Natural killer cell (primary cell): ENCODE measurements at regions not wholly inside any gene's neighbourhood (a gene's known extent, or its start where the extent isn't known, plus 50 kb on each side); places are given as distances from the start of the nearest gene placed in this dataset.

Source experiments
- ATAC-seq, 3 donors: fragments of 150-1000 bp in 2 of 3; fragments of 200-7000 bp in 1 of 3; cut with Tn5 transposase; 1 replicate in 1 of 3; 2 replicates in 2 of 3; pipeline ENCODE4 v1.10.0; 2021; ENCODE audit warnings: mild to moderate bottlenecking in 2 of 3, moderate library complexity in 2 of 3
- DNase-seq, 2 donors: peaks; one replicate each; pipeline versions ENCODE4 v3.0.0 to v3.0.0-alpha.2; 2013 to 2021; ENCODE audit warnings: mixed read lengths in 1 of 2
- H3K27ac ChIP-seq: one replicate; pipeline ENCODE4 v1.5.1; 2013; ENCODE audit warnings: mild to moderate bottlenecking, low read length
- H3K27me3 ChIP-seq: one replicate; pipeline ENCODE4 v1.6.1; 2013; ENCODE audit warnings: low read length; ENCODE audit not compliant: control insufficient read depth, insufficient read depth
- H3K36me3 ChIP-seq: one replicate; pipeline ENCODE4 v1.6.1; 2013; ENCODE audit warnings: low read length; ENCODE audit not compliant: control insufficient read depth, insufficient read depth
- H3K4me1 ChIP-seq: one replicate; pipeline ENCODE4 v1.6.1; 2013; ENCODE audit warnings: low read length; ENCODE audit not compliant: control insufficient read depth, insufficient read depth
- H3K4me3 ChIP-seq: one replicate; pipeline ENCODE4 v1.5.1; 2013; ENCODE audit warnings: low read length
- H3K9me3 ChIP-seq: one replicate; pipeline ENCODE4 v1.6.1; 2013; ENCODE audit warnings: low read length; ENCODE audit not compliant: control insufficient read depth, insufficient read depth
- H3K27ac Mint-ChIP-seq, 2 donors: one replicate each; pipeline ENCODE4 v1.8.0; 2022; ENCODE audit warnings: mild to moderate bottlenecking in 2 of 2, mixed read lengths in 2 of 2, moderate library complexity in 1 of 2
- H3K27me3 Mint-ChIP-seq, 2 donors: one replicate each; pipeline ENCODE4 v1.8.0; 2022; ENCODE audit warnings: low read depth in 2 of 2, mixed read lengths in 2 of 2
- H3K36me3 Mint-ChIP-seq: one replicate; pipeline ENCODE4 v1.8.0; 2022; ENCODE audit warnings: mixed read lengths
- H3K4me1 Mint-ChIP-seq, 2 donors: one replicate each; pipeline ENCODE4 v1.8.0; 2022; ENCODE audit warnings: mixed read lengths in 2 of 2
- H3K4me3 Mint-ChIP-seq: one replicate; pipeline ENCODE4 v1.8.0; 2022; ENCODE audit warnings: mild to moderate bottlenecking, moderate library complexity, mixed read lengths
- H3K9me3 Mint-ChIP-seq, 2 donors: one replicate each; pipeline ENCODE4 v1.8.0; 2022; ENCODE audit warnings: mixed read lengths in 2 of 2
- CTCF ChIP-seq: fragments of 200-600 bp; IDR thresholded peaks from one replicate; pipeline ENCODE4 v1.8.0; 2022; ENCODE audit warnings: antibody characterized with exemption
- WGBS: methylation state at CpG from one replicate; pipeline ENCODE4 v1.1.7; 2013; ENCODE audit warnings: missing lambda C conversion rate; ENCODE audit not compliant: insufficient coverage; 5-methylcytosine and 5-hydroxymethylcytosine counted together
- intact Hi-C: fragments of 100-400 bp; cut with micrococcal nuclease; formaldehyde crosslinking; loops from one replicate; pipeline ENCODE4 v1.14.2; 2022

DNA sequence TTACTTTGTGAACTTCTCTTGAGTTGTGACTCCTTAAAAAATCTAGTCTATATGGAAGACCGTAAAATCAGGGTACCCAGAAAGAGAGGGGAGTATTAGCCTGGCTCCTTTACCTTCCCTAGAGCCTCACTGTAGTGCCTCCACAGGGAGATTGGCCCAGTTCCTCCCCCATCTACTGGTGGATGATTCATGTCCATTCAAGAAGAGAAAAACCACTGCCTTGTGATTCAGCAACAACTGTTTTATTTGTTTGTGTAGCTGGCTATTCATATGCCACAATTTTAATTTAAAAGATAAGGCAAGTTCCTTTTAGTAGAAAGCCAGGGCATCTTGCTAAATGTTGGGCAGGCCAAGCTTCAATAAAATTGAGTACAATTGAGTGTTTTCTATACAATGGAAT is 221.8 kb upstream of the KCNIP4 start:
- intact Hi-C loops: no loop called here

DNA sequence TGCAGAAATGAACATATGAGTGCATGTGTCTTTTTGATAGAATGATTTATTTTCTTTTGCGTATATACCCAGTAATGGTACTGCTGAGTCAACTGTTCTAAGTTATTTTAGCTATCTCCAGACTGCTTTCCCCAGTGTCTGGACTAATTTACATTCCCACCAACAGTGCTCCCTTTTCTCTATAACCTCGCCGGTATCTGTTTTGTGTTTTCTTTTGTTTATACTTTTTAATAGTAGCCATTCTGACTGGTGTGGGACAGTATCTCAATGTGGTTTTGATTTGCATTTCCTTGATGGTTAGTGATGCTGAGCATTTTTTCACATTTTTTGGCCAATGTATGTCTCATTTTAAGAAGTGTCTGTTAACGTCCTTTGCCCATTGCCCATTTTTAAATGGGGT is 218.6 kb upstream of the KCNIP4 start:
- Mint-ChIP-seq H3K4me1 (no peaks in the 10 kb centered on the region), H3K4me3 (no peak overlapping the region), H3K9me3 (peaks cover 16 to 17% of the 10 kb centered on the region in 2 donors), H3K36me3 (no peaks in the 10 kb centered on the region), H3K27ac (no peak overlapping the region), H3K27me3 (no peaks in the 10 kb centered on the region)
- no peaks in the 10 kb centered on the region for H3K36me3 ChIP-seq
- no peak overlapping the region for H3K27ac ChIP-seq
- peaks cover 3% of the 10 kb centered on the region for H3K9me3 ChIP-seq
- intact Hi-C loops: no loop called here
- no peak for TF ChIP-seq CTCF
- no peak for DNase-seq
- 80% methylated on average over 2 of the region's 4 CpGs for WGBS
- no peak overlapping the region for H3K4me3 ChIP-seq
- H3K27me3 ChIP-seq: no peaks in the 10 kb centered on the region
- H3K4me1 ChIP-seq: no peaks in the 10 kb centered on the region
- ATAC-seq: no peak

More for the DNA sequence above, 221.8 kb upstream of the KCNIP4 start:
- H3K36me3 Mint-ChIP-seq: no peaks in the 10 kb centered on the region
- Histone ChIP-seq H3K4me3 (no peak overlapping the region), H3K27me3 (no peaks in the 10 kb centered on the region), H3K36me3 (no peaks in the 10 kb centered on the region), H3K27ac (no peak overlapping the region), H3K4me1 (no peaks in the 10 kb centered on the region), H3K9me3 (peaks cover 5% of the 10 kb centered on the region)
- H3K4me1 Mint-ChIP-seq: no peaks in the 10 kb centered on the region
- TF ChIP-seq CTCF: no peak
- H3K9me3 Mint-ChIP-seq: peaks cover 7 to 10% of the 10 kb centered on the region in 2 donors
- H3K4me3 Mint-ChIP-seq: no peak overlapping the region
- DNase-seq (no peak), ATAC-seq (no peak)
- H3K27me3 Mint-ChIP-seq: no peaks in the 10 kb centered on the region
- WGBS: 100% methylated on average over 1 of the region's 1 CpG
- H3K27ac Mint-ChIP-seq: no peak overlapping the region

GRCh38 chr4:22162454-22162853 is 213.9 kb upstream of the KCNIP4 start:
- Mint-ChIP-seq H3K36me3 (no peaks in the 10 kb centered on the region), H3K9me3 (peaks cover 15 to 17% of the 10 kb centered on the region in 2 donors), H3K27me3 (no peaks in the 10 kb centered on the region), H3K4me1 (no peaks in the 10 kb centered on the region), H3K4me3 (no peak overlapping the region), H3K27ac (no peak overlapping the region)
- 71% methylated on average over 5 of the region's 5 CpGs for WGBS
- ATAC-seq (no peak), DNase-seq (no peak)
- intact Hi-C loops: no loop called here
- Histone ChIP-seq H3K36me3 (no peaks in the 10 kb centered on the region), H3K4me3 (no peak overlapping the region), H3K4me1 (no peaks in the 10 kb centered on the region), H3K9me3 (no peaks in the 10 kb centered on the region), H3K27ac (no peak overlapping the region), H3K27me3 (no peaks in the 10 kb centered on the region)
- TF ChIP-seq CTCF: no peak

DNA sequence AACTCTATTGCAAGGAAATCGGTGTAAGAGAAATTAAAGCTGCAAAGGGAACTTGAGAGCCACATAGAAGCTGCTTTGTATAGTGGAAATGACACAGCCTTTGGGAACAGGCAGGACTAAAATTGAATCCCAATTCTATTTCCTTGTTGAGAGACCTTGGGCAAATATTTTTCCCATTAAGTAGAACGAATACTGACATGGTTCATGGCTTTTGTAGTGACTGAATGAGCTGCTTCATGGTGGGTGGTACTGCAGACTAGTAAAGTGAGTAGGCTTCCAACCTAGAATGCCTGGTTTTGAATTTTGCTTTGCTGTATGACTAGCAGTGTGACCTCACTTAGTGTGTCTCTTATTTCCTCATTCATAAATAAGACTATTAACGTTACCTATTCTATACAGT is 182.2 kb upstream of the KCNIP4 start:
- ATAC-seq (no peak), DNase-seq (no peak)
- no peak for TF ChIP-seq CTCF
- no peak overlapping the region for H3K4me3 ChIP-seq
- no peaks in the 10 kb centered on the region for H3K27me3 Mint-ChIP-seq
- peaks cover under 1 to 6% of the 10 kb centered on the region in 2 donors for H3K9me3 Mint-ChIP-seq
- H3K27ac Mint-ChIP-seq: no peak overlapping the region
- H3K36me3 ChIP-seq: no peaks in the 10 kb centered on the region
- 93% methylated on average over 3 of the region's 3 CpGs for WGBS
- no peak overlapping the region for H3K4me3 Mint-ChIP-seq
- intact Hi-C loops: no loop called here
- H3K4me1 Mint-ChIP-seq: no peaks in the 10 kb centered on the region
- no peaks in the 10 kb centered on the region for H3K36me3 Mint-ChIP-seq
- H3K4me1 ChIP-seq: no peaks in the 10 kb centered on the region
- H3K27me3 ChIP-seq: no peaks in the 10 kb centered on the region
- no peaks in the 10 kb centered on the region for H3K9me3 ChIP-seq
- H3K27ac ChIP-seq: no peak overlapping the region
